GM10248 (cell line): ENCODE measurements at regions not wholly inside any gene's neighbourhood (a gene's known extent, or its start where the extent isn't known, plus 50 kb on each side); places are given as distances from the start of the nearest gene placed in this dataset.

Experiments
- CTCF ChIA-PET: fragments of 300-600 bp; sonication (Branson Sonifier 250); formaldehyde crosslinking; extraction: SDS; loops from one replicate; lab custom pipeline; 2021; ENCODE audit warnings: antibody characterized with exemption; lab: Yijun Ruan, JAX
- POLR2A ChIA-PET: fragments of 350-650 bp; sonication (Branson Sonifier 250); formaldehyde crosslinking; extraction: SDS; loops from one replicate; lab custom pipeline; 2020; ENCODE audit warnings: antibody characterized with exemption; lab: Yijun Ruan, JAX
- DNase-seq: peaks from one replicate; pipeline ENCODE4 v3.0.0; 2012; ENCODE audit errors: extremely low spot score
- TF ChIP-seq, protein P1 (sequence below): IDR thresholded peaks from 2 replicates; pipeline ENCODE4 v1.5.1; 2012; ENCODE audit warnings: mild to moderate bottlenecking, low read depth; ENCODE audit errors: extremely low read depth, missing control alignments, control extremely low read depth

DNA sequence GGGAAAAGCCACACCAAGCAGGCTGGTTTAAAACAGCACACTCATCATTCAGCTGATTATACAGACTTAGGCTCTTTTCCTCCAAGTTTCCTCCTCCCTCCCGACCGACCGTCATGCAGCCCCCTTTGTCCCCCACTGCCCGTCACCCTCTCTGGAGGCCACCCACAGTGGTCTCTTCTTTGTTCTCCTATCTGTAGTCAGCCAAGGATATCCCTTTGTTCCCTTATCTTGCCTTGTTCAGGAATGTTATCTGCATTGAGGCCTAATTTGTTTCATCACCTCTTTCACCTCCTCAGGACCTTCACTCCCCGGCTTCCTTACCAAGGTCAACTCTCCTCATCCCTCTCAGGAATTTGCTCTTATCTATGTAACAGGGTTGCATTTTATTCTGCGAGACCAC is 186.4 kb upstream of the CDH13 start:
- TF ChIP-seq, protein P1, sequence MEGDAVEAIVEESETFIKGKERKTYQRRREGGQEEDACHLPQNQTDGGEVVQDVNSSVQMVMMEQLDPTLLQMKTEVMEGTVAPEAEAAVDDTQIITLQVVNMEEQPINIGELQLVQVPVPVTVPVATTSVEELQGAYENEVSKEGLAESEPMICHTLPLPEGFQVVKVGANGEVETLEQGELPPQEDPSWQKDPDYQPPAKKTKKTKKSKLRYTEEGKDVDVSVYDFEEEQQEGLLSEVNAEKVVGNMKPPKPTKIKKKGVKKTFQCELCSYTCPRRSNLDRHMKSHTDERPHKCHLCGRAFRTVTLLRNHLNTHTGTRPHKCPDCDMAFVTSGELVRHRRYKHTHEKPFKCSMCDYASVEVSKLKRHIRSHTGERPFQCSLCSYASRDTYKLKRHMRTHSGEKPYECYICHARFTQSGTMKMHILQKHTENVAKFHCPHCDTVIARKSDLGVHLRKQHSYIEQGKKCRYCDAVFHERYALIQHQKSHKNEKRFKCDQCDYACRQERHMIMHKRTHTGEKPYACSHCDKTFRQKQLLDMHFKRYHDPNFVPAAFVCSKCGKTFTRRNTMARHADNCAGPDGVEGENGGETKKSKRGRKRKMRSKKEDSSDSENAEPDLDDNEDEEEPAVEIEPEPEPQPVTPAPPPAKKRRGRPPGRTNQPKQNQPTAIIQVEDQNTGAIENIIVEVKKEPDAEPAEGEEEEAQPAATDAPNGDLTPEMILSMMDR, result no peak
- CTCF ChIA-PET, result interaction anchor here (1.6 to 4.1 kb wide), 2 partner anchors 8 to 16 kb away, joined by 3 to 19 read pairs; no protein-coding TSS in a partner anchor
- DNase-seq, result no peak
- POLR2A ChIA-PET, result no interaction called here

DNA sequence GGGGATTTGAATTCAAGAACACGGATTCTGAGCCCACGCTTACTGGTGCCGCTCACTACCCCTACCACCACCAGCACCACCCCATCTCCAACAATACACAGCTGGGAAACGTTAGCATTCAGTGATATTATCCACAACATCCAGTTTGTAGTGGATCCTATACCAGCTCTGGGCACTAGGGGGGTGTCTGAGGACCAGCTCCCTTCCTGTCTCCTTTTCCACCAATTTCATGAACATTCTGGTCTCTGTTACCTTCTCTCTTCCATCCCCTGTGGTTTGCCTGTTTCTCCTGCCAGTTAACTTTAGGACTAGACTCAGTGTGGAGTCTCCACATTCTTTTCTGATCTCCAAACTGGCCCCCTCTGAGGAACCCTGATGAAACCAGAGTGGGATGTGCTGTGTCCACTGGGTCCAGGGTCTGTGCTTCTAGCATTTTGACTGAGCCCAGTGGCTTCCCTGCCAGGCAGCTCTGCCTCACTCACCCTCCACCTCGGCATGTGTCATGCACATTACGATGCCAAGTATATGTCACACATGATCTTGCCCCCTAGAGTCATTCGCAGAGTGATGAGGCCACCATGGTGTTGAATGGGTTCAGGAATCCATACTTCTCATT is 187.0 kb upstream of the CDH13 start:
- ChIA-PET CTCF (interaction anchor here (0.8 to 4.1 kb wide), 3 partner anchors 8 to 29 kb away, joined by 3 to 19 read pairs (median 3); no protein-coding TSS in a partner anchor), POLR2A (no interaction called here)
- DNase-seq, result peak; percentile 21

DNA sequence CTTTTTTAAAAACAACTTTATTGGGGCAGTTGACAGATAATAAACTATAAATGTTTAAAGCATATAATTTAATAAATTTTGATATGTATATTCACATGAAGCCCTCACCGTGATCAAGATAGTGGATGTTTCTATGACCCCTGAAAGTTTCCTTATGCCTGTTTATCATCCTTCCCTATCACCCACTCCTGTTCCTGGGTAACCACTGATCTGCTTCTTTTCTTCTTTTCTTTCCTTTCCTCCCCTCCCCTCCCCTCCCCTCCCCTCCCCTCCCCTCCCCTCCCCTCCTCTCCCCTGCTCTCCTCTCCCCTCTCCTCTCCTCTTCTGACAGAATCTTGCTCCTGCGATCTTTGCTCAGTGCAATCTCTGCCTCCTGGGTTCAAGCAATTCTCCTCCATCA is 193.7 kb upstream of the CDH13 start:
- CTCF ChIA-PET, result no interaction called here
- no peak for DNase-seq
- TF ChIP-seq, protein P1, result no peak
- POLR2A ChIA-PET, result no interaction called here

More for the DNA sequence above, 187.0 kb upstream of the CDH13 start:
- TF ChIP-seq, protein P1, result no peak

DNA sequence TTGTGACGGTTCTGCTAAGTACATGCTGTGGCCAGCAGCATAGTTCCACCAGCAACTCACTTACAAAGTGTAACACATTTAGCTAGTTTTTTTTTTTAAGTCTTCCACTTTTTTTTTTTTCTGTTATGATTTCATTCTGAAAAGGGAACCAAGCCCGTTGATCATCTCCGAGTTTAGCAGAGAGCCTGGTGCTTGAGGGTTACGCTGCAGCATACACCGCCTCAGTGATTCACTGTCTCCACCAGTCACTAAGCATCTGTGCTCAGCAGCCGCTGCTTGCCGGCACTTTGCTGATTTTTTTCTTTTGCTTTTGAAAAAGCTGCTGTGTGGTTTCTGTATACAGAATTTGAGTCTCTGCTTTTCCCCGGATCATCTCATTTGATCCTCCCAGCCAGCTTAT is 194.5 kb upstream of the CDH13 start:
- ChIA-PET CTCF (interaction anchor here (1.5 kb wide), 1 partner anchor 24 kb away, joined by 5 read pairs; no protein-coding TSS in a partner anchor), POLR2A (no interaction called here)
- DNase-seq, result no peak
- TF ChIP-seq, protein P1, result no peak

DNA sequence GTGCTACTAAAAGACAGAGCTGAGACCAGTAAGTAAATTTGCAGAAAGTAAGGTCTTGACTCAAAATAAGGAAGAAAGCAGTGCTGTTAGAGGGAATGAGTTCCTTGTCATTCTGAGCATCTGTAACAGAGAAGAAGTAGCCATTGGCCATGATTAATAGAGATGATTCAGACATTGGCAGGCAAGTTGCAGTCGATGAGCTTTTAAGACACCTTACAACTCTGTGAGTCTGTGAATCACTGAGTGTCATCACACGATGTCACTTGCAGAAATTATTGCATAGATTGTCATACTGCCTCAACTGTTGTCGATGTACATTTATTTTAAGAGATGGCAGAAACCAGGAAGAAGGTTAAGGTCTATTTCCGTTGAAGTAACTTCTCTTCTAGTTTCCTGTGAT is 201.1 kb upstream of the CDH13 start:
- DNase-seq, result no peak
- ChIA-PET POLR2A (no interaction called here), CTCF (interaction anchor here (0.9 kb wide), 1 partner anchor 31 kb away, joined by 3 read pairs; no protein-coding TSS in a partner anchor)
- TF ChIP-seq, protein P1, result no peak

DNA sequence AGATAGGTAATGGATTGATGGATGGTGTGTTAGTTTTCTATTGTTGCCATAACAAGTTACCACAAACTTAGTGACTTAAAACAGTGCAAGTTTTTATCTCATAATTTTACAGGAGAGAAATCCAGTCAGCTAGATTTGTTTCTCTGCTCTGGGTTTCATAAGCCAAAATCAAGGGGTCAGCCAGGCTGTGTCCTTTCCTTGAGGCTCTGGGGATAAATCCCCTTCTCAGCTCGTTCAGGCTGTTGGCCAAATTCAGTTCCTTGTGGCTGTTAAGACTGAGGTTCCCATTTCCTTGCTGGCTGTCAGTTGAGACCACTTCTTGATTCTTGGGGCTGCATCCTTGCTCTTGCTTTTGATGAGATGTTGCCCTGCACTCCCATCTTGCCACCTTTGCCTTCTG is 204.9 kb upstream of the CDH13 start:
- ChIA-PET POLR2A (no interaction called here), CTCF (no interaction called here)
- no peak for DNase-seq
- TF ChIP-seq, protein P1, result no peak
